ENCODE measurements at regions not wholly inside any gene's neighbourhood (a gene's known extent, or its start where the extent isn't known, plus 50 kb on each side); places are given as distances from the start of the nearest gene placed in this dataset.

DNA sequence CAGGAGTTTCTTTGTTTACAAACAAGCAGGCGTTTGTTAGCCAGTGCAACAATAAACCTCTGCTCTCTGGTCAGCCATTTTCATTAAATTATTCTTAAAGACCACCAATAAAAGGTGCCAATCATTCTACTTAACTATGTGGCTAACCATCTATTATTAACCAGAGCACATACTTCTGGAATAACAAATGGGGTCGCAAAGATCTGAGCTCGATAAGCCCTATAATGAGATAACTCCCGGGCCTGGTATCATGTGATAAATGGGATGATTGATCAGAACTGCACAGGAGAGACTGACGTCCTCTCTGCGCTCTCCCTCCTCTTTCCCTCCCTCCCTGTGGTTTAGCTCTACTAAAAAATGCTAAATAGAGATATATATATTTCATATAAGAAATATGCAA is 488.2 kb downstream of the NTRK2 start:
- TF ChIP-seq, protein P1, sequence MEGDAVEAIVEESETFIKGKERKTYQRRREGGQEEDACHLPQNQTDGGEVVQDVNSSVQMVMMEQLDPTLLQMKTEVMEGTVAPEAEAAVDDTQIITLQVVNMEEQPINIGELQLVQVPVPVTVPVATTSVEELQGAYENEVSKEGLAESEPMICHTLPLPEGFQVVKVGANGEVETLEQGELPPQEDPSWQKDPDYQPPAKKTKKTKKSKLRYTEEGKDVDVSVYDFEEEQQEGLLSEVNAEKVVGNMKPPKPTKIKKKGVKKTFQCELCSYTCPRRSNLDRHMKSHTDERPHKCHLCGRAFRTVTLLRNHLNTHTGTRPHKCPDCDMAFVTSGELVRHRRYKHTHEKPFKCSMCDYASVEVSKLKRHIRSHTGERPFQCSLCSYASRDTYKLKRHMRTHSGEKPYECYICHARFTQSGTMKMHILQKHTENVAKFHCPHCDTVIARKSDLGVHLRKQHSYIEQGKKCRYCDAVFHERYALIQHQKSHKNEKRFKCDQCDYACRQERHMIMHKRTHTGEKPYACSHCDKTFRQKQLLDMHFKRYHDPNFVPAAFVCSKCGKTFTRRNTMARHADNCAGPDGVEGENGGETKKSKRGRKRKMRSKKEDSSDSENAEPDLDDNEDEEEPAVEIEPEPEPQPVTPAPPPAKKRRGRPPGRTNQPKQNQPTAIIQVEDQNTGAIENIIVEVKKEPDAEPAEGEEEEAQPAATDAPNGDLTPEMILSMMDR (IDR thresholded peaks at IDR 0.05; ENCODE audit: insufficient read depth, low read length) = no peak
- TF ChIP-seq, protein P2, sequence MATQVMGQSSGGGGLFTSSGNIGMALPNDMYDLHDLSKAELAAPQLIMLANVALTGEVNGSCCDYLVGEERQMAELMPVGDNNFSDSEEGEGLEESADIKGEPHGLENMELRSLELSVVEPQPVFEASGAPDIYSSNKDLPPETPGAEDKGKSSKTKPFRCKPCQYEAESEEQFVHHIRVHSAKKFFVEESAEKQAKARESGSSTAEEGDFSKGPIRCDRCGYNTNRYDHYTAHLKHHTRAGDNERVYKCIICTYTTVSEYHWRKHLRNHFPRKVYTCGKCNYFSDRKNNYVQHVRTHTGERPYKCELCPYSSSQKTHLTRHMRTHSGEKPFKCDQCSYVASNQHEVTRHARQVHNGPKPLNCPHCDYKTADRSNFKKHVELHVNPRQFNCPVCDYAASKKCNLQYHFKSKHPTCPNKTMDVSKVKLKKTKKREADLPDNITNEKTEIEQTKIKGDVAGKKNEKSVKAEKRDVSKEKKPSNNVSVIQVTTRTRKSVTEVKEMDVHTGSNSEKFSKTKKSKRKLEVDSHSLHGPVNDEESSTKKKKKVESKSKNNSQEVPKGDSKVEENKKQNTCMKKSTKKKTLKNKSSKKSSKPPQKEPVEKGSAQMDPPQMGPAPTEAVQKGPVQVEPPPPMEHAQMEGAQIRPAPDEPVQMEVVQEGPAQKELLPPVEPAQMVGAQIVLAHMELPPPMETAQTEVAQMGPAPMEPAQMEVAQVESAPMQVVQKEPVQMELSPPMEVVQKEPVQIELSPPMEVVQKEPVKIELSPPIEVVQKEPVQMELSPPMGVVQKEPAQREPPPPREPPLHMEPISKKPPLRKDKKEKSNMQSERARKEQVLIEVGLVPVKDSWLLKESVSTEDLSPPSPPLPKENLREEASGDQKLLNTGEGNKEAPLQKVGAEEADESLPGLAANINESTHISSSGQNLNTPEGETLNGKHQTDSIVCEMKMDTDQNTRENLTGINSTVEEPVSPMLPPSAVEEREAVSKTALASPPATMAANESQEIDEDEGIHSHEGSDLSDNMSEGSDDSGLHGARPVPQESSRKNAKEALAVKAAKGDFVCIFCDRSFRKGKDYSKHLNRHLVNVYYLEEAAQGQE (IDR thresholded peaks at IDR 0.05; ENCODE audit: insufficient replicate concordance, low read depth) = no peak

All from HL-60 (cell line).